ENCODE measurements at regions not wholly inside any gene's neighbourhood (a gene's known extent, or its start where the extent isn't known, plus 50 kb on each side); places are given as distances from the start of the nearest gene placed in this dataset.

DNA sequence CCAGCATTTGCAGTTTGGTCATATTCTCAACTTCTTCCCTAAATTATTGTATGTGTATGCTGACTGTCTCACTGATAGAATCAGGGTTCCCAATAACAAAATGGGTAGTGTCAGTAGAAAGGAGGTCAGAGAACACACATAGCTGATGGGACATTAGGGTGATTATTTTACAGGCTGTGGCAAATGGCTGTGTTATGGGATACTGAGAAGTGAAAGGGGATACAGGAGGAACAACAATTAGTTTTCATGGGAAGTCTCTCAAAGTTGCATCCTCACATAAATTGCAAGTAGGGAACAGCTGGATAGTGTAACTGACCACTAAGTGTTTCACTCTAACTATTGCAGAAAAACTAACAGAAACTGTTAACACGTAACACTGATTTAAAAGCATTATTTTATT lies 1199.3 kb downstream of the PCDH17 start:
- no peaks in the 10 kb centered on the region for H3K27me3 ChIP-seq (replicated peaks; ENCODE audit: insufficient read depth)
- no peaks in the 10 kb centered on the region for H3K36me3 ChIP-seq
- H3K4me1 ChIP-seq (ENCODE audit: control insufficient read depth in 1 of 2, low read depth in 2 of 2) = no peaks in the 10 kb centered on the region
- TF ChIP-seq CTCF (IDR thresholded peaks at IDR 0.05) = no peak
- no peaks in the 10 kb centered on the region for H3K9me3 ChIP-seq
- no peak for ATAC-seq (ENCODE audit: insufficient number of reproducible peaks, low FRiP score, low read depth)
- H3K27ac ChIP-seq = no peak overlapping the region
- no peak for DNase-seq (ENCODE audit: low spot score)
- no peak overlapping the region for H3K4me3 ChIP-seq

DNA sequence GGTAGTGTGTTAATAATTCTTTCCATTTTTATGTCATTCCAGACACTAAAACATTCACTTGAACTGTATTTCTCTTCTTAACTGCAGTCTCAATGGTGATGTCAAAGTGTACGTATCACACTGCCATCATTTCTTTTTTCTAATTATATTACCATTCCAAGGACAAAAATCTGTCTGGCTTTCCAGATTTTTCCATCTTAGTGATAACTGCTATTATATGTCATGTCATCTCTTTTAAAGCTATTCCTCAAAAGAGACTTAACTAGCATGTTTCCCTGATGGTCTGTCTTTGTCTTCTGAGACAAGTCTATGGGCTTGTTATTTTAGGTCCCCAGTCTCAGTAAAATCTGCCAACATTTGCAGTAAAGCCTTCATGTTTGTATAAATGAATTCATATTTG lies 1207.1 kb downstream of the PCDH17 start:
- H3K36me3 ChIP-seq = no peaks in the 10 kb centered on the region
- no peak for TF ChIP-seq CTCF (IDR thresholded peaks at IDR 0.05)
- no peak for ATAC-seq (ENCODE audit: insufficient number of reproducible peaks, low FRiP score, low read depth)

GRCh38 chr13:58843071-58843470 lies 1211.5 kb downstream of the PCDH17 start:
- H3K9me3 ChIP-seq = peaks cover 4% of the 10 kb centered on the region
- H3K27me3 ChIP-seq (replicated peaks; ENCODE audit: insufficient read depth) = no peaks in the 10 kb centered on the region
- no peaks in the 10 kb centered on the region for H3K4me1 ChIP-seq (ENCODE audit: control insufficient read depth in 1 of 2, low read depth in 2 of 2)
- TF ChIP-seq CTCF (IDR thresholded peaks at IDR 0.05) = no peak
- ATAC-seq (ENCODE audit: insufficient number of reproducible peaks, low FRiP score, low read depth) = no peak
- no peak overlapping the region for H3K27ac ChIP-seq
- H3K36me3 ChIP-seq = no peaks in the 10 kb centered on the region
- DNase-seq (ENCODE audit: low spot score) = no peak
- no peak overlapping the region for H3K4me3 ChIP-seq

More for the DNA sequence above, 1207.1 kb downstream of the PCDH17 start:
- Histone ChIP-seq H3K27ac (no peak overlapping the region), H3K4me3 (no peak overlapping the region), H3K4me1 (ENCODE audit: control insufficient read depth in 1 of 2, low read depth in 2 of 2) (no peaks in the 10 kb centered on the region), H3K27me3 (replicated peaks; ENCODE audit: insufficient read depth) (no peaks in the 10 kb centered on the region), H3K9me3 (peaks cover 2% of the 10 kb centered on the region)
- no peak for DNase-seq (ENCODE audit: low spot score)

GRCh38 chr13:58843567-58843966 lies 1212.0 kb downstream of the PCDH17 start:
- Histone ChIP-seq H3K4me1 (ENCODE audit: control insufficient read depth in 1 of 2, low read depth in 2 of 2) (no peaks in the 10 kb centered on the region), H3K27me3 (replicated peaks; ENCODE audit: insufficient read depth) (no peaks in the 10 kb centered on the region), H3K36me3 (no peaks in the 10 kb centered on the region), H3K9me3 (peaks cover 4% of the 10 kb centered on the region), H3K27ac (no peak overlapping the region), H3K4me3 (no peak overlapping the region)
- no peak for TF ChIP-seq CTCF (IDR thresholded peaks at IDR 0.05)
- ATAC-seq (ENCODE audit: insufficient number of reproducible peaks, low FRiP score, low read depth) = no peak
- no peak for DNase-seq (ENCODE audit: low spot score)

DNA sequence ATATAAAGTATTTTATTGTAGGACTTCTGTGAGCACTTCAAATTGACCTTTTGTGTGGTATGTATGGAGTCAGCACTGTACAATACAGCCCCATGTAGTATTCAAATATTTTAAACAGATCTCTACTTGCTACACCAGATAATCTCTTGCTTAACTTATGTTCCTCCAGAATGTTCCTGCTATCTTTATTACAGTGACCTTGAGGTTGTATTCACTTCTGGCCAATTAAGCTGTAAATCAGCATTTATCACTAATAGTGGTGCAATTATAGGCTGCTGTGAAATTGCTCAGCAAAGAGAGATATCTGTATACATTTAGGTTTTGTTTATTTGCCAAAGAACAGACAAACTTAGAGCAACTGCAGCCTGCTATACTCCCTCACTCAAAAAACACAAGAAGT lies 1218.6 kb downstream of the PCDH17 start:
- H3K36me3 ChIP-seq = no peaks in the 10 kb centered on the region
- TF ChIP-seq CTCF (IDR thresholded peaks at IDR 0.05) = no peak
- H3K4me1 ChIP-seq (ENCODE audit: control insufficient read depth in 1 of 2, low read depth in 2 of 2) = no peaks in the 10 kb centered on the region
- ATAC-seq (ENCODE audit: insufficient number of reproducible peaks, low FRiP score, low read depth) (no peak), DNase-seq (ENCODE audit: low spot score) (no peak)
- no peak overlapping the region for H3K4me3 ChIP-seq
- no peak overlapping the region for H3K27ac ChIP-seq
- no peaks in the 10 kb centered on the region for H3K9me3 ChIP-seq
- H3K27me3 ChIP-seq (replicated peaks; ENCODE audit: insufficient read depth) = no peaks in the 10 kb centered on the region

Measured in thoracic aorta (tissue), 2 donors.